VCaP (cell line): ENCODE measurements at regions not wholly inside any gene's neighbourhood (a gene's known extent, or its start where the extent isn't known, plus 50 kb on each side); places are given as distances from the start of the nearest gene placed in this dataset.

Source experiments
- H3K27ac ChIP-seq: fragments of 450-650 bp; 2 replicates; pipeline ENCODE4 v1.5.1; 2017
- TF ChIP-seq, protein P1 (sequence below): fragments of 450-650 bp; conservative IDR thresholded peaks from 2 replicates; pipeline ENCODE4 v1.5.1; 2017; ENCODE audit warnings: mild to moderate bottlenecking, moderate library complexity

DNA sequence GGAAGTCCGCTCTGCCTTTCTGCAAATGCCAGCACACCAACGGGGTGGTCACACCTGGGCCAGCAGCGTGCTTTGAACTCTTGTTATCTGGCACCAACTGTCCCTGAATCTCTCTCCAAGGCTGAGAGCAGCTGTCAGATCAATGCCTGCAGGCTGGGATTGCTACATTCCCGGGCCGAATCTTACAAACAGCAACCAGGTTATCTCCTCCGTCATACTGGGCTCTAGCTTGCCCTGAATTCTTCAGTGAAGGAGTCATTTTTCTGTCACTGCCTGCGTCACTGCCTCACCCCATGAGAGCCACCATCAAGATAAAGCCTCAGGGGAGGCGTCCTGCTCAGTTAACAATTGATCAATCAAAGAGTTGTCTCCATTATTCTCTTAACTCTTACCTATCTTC lies 329.4 kb upstream of the PPARGC1A start:
- H3K27ac ChIP-seq: no peak overlapping the region
- TF ChIP-seq, protein P1, sequence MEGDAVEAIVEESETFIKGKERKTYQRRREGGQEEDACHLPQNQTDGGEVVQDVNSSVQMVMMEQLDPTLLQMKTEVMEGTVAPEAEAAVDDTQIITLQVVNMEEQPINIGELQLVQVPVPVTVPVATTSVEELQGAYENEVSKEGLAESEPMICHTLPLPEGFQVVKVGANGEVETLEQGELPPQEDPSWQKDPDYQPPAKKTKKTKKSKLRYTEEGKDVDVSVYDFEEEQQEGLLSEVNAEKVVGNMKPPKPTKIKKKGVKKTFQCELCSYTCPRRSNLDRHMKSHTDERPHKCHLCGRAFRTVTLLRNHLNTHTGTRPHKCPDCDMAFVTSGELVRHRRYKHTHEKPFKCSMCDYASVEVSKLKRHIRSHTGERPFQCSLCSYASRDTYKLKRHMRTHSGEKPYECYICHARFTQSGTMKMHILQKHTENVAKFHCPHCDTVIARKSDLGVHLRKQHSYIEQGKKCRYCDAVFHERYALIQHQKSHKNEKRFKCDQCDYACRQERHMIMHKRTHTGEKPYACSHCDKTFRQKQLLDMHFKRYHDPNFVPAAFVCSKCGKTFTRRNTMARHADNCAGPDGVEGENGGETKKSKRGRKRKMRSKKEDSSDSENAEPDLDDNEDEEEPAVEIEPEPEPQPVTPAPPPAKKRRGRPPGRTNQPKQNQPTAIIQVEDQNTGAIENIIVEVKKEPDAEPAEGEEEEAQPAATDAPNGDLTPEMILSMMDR: no peak

DNA sequence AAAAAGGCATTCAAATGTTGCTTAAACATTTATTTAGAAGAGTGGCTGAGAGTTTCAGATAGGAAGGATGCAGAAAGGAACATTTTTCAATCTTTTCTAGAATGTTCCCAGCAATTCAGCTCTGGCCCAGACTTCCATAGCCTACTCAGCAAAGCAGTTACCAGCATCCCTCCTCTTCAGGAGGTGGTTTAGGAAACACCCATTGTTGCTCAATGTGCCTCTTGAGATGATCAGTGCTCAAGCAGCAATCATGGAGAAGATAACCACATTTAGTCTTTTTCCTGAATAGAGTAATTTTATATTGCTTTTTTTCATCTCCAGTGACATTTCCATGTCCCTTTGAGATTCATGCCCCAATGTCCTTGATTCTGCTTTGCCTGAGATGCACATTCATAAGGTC lies 328.7 kb upstream of the PPARGC1A start:
- TF ChIP-seq, protein P1: no peak
- H3K27ac ChIP-seq: no peak overlapping the region

DNA sequence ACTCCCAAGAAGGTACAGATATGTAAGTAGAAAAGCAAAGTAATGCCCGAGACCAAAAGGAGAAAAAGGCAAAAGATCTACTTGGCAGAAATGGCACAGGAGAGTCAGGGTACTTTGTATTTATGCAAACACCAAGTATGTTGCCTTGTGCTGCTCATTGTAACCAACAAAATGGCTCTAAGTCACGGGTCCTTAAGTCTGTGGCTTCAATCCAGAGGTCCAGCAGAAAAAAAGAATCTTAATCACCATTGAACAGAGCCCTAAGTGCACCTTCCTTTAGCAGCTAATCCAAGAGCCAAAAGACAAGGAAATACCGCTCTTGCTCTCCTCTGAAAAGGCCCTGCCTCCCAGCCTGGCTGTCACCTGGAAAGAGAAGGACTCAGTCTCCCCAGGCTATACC lies 324.9 kb upstream of the PPARGC1A start:
- H3K27ac ChIP-seq: no peak overlapping the region
- TF ChIP-seq, protein P1: no peak

DNA sequence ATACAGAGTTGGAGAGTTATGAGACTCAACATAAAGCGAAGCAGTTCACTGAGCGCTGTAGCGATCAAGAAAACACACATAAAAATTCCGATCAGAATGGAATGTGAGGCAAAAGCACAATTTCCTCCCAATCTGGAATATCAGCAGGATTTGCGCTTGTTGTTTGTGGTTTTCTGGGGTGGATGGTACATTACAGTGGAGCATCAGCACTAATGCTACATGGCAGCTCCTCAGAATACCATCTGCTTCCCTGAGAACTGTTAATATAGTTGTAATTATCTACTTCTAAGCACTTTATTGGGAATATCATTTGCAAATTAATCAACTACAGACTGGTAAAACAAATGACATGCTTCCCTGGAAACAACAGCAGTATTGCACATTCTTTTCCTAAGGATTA lies 324.1 kb upstream of the PPARGC1A start:
- no peak overlapping the region for H3K27ac ChIP-seq
- TF ChIP-seq, protein P1: no peak

DNA sequence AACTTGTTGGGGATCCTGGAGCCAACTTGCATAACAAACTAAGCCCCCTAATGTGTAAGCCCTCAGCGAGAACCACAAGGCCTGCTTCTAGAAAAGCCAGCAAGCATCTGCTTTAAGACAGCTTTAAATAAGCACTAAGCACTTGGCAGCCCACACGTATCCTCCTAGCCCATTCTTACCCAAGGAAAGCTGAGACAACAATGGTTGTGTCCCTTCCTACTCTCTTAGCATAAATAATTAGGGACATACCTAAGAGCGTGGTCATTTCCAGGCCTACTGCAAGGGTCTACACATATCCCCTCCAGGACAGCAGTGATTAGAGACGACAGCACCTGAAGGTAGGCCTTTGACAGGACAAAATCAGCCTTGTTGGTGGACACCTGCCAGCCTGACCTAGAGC lies 322.8 kb upstream of the PPARGC1A start:
- no peak overlapping the region for H3K27ac ChIP-seq
- TF ChIP-seq, protein P1: no peak

DNA sequence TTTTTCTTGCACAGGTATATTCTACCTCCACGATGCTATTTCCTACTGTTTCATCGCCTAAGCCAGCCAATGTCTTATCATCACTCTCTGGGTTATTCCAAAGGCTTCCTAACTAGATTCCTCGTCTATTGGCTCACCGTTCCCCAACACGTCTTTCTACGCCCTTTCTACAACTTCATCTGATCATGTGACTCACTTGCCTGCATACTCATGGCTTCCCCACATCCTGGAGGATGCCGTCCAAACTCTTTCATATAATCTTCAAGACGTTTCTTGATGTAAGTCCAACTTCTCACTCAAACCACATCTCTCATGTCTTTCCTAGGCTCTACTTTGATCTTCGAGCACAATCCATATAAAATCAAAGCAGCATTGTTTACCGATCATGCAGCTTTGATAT lies 322.0 kb upstream of the PPARGC1A start:
- H3K27ac ChIP-seq: no peak overlapping the region
- TF ChIP-seq, protein P1: no peak

DNA sequence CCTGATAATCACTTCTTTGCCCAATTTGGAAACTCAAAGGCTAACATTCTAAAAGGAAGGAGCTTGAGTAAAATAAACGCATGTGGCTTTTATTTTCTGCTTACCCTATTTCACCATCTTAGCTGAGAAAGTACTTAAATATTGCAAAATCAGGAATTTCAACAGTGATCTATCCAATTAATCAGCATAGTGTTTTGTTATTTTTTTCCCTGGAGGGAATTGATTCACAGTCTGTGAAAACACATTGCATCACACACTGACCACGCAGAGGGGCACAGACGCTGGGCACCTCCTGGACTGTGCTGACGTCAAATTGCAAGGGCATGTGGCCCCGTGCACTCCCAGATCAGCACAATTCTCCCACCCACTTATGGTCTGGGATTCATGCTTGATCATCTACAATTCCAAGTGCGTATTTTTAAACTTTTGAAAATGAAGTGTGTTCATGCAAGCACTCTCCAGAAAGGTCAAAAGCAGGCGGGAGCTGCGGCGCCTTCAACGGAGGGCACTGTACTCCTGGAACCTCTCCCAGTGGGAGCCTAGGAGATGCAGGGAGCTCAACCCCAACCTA lies 320.6 kb upstream of the PPARGC1A start:
- TF ChIP-seq, protein P1: no peak
- H3K27ac ChIP-seq: no peak overlapping the region
